ENCODE measurements at regions not wholly inside any gene's neighbourhood (a gene's known extent, or its start where the extent isn't known, plus 50 kb on each side); places are given as distances from the start of the nearest gene placed in this dataset.

DNA sequence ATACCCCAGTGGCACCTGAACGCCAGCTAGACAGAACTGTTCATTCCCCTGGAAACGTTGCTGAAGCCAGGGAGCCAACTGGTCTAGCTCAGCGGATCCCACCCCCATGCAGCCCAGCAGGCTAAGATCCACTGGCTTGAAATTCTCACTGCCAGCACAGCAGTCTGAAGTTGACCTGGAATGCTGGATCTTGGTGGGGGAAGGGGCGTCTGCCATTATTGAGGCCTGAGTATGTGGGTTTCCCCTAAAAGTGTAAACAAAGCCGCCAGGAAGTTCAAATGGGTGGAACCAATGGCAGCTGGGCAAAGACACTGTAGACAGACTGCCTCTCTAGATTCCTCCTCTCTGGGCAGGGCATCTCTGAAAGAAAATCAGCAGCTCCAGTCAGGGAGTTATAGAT, 213.0 kb downstream of the NKX6-1 start:
- TF ChIP-seq EP300 (IDR thresholded peaks at IDR 0.05) (no peak), CTCF (IDR thresholded peaks at IDR 0.05) (no peak)

Data from tibial nerve (tissue), 4 donors.